Mammary epithelial cell (primary cell): ENCODE measurements at regions not wholly inside any gene's neighbourhood (a gene's known extent, or its start where the extent isn't known, plus 50 kb on each side); places are given as distances from the start of the nearest gene placed in this dataset.

Experiments
- EZH2 ChIP-seq: IDR thresholded peaks from 2 replicates; pipeline ENCODE4 v1.6.1; 2012; ENCODE audit warnings: low read length, inconsistent platforms, borderline replicate concordance
- TF ChIP-seq, protein P1 (sequence below), 2 donors: IDR thresholded peaks in 1 of 2; conservative IDR thresholded peaks in 1 of 2; 2 replicates each; pipeline ENCODE4 v1.5.1; 2011 to 2012; ENCODE audit warnings: inconsistent platforms in 2 of 2, low read length in 2 of 2, mild to moderate bottlenecking in 2 of 2, control low read depth in 1 of 2, low read depth in 1 of 2; ENCODE audit not compliant: insufficient read depth in 1 of 2; ENCODE audit errors: extremely low read depth in 1 of 2

DNA sequence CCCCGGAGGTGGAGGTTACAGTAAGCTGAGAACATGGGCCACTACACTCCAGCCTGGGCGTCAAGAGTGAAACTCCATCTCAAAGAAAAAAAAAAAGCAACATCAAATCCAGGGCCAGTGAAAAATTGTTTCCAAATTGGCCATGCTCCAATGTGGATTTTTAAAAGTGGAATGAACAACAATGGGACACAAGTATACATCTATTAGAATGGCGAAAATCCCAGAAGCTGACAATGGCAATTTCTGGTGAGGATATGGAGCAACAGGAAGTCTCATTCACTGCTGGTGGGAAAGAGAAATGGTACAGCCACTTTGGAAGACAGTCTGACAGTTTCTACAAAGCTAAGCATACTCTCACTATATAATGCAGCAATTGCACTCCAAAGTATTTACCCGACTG, 161.4 kb downstream of the UXS1 start:
- TF ChIP-seq, protein P1, sequence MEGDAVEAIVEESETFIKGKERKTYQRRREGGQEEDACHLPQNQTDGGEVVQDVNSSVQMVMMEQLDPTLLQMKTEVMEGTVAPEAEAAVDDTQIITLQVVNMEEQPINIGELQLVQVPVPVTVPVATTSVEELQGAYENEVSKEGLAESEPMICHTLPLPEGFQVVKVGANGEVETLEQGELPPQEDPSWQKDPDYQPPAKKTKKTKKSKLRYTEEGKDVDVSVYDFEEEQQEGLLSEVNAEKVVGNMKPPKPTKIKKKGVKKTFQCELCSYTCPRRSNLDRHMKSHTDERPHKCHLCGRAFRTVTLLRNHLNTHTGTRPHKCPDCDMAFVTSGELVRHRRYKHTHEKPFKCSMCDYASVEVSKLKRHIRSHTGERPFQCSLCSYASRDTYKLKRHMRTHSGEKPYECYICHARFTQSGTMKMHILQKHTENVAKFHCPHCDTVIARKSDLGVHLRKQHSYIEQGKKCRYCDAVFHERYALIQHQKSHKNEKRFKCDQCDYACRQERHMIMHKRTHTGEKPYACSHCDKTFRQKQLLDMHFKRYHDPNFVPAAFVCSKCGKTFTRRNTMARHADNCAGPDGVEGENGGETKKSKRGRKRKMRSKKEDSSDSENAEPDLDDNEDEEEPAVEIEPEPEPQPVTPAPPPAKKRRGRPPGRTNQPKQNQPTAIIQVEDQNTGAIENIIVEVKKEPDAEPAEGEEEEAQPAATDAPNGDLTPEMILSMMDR (conservative IDR thresholded peaks at IDR 0.05 in 1 of 2, IDR thresholded peaks at IDR 0.05 in 1 of 2; ENCODE audit: extremely low read depth in 1 of 2, insufficient read depth in 1 of 2, low read depth in 1 of 2, low read length in 2 of 2): no peak
- no peak for TF ChIP-seq EZH2
